ENCODE measurements at regions not wholly inside any gene's neighbourhood (a gene's known extent, or its start where the extent isn't known, plus 50 kb on each side); places are given as distances from the start of the nearest gene placed in this dataset.

DNA sequence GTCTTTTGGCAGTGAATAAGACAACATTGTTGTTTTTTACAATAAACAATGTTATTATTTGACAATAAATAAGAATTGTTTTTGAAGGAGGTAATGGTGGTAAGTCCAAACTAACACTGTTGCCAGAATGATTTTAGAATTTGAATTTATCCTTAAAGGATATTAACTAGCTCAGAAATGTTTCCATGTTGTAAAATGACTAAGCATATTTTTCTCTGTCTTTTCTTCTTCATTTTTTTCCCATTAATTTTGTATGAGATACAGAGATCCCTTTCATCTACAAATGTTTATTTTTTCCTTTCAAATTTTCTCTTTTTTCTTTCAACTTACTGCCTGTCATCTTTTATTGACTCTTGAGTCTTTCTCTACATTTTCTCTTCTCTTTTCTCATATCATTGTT lies 66.5 kb upstream of the DOCK10 start:
- TF ChIP-seq ZNF217 (IDR thresholded peaks at IDR 0.05), result no peak
- TF ChIP-seq, protein P1, sequence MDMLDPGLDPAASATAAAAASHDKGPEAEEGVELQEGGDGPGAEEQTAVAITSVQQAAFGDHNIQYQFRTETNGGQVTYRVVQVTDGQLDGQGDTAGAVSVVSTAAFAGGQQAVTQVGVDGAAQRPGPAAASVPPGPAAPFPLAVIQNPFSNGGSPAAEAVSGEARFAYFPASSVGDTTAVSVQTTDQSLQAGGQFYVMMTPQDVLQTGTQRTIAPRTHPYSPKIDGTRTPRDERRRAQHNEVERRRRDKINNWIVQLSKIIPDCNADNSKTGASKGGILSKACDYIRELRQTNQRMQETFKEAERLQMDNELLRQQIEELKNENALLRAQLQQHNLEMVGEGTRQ (IDR thresholded peaks at IDR 0.05; ENCODE audit: borderline replicate concordance, low read depth, low read length), result no peak
- no peak for TF ChIP-seq FOXM1 (IDR thresholded peaks at IDR 0.05; ENCODE audit: low read depth, low read length)
- no peak for TF ChIP-seq LARP7 (IDR thresholded peaks at IDR 0.05)
- TF ChIP-seq HDGF (IDR thresholded peaks at IDR 0.05), result no peak
- no peaks in the 10 kb centered on the region for H4K20me1 ChIP-seq (ENCODE audit: control insufficient read depth, insufficient read depth)
- no peak for DNase-seq (ENCODE audit: low read depth, low spot score)
- H3K4me1 ChIP-seq (ENCODE audit: control insufficient read depth, insufficient read depth, low read length), result peaks cover 9% of the 10 kb centered on the region
- FAIRE-seq, result no peak
- H3K4me2 ChIP-seq (ENCODE audit: control insufficient read depth, insufficient read depth), result no peak overlapping the region
- in situ Hi-C loops (cut with MboI), result no loop called here
- ChIA-PET RAD21 (ENCODE audit: unreplicated experiment) (interaction anchor here (1.2 kb wide), 1 partner anchor 86 kb away, joined by 3 read pairs; no protein-coding TSS in a partner anchor), CTCF (interaction anchor here (1.7 kb wide), 1 partner anchor 106 kb away, joined by 3 read pairs; no protein-coding TSS in a partner anchor), SMC1A (ENCODE audit: uncharacterized antibody, unreplicated experiment) (interaction anchor here (1.4 kb wide), 1 partner anchor 56 kb away, joined by 3 read pairs; no protein-coding TSS in a partner anchor), POLR2A (no interaction called here)
- no peak overlapping the region for H2AFZ ChIP-seq (ENCODE audit: control insufficient read depth, low read depth, low read length)
- H3K9me3 ChIP-seq (replicated peaks; ENCODE audit: control insufficient read depth, insufficient read depth, low read length), result no peaks in the 10 kb centered on the region
- no peak overlapping the region for H3K9ac ChIP-seq (ENCODE audit: control insufficient read depth, insufficient read depth, low read length)
- no peaks in the 10 kb centered on the region for H3K27me3 ChIP-seq (replicated peaks in 1 of 2; ENCODE audit: control insufficient read depth in 2 of 2, insufficient read depth in 2 of 2, low read length in 1 of 2)
- no peaks in the 10 kb centered on the region for H3K79me2 ChIP-seq (ENCODE audit: control insufficient read depth, insufficient read depth, low read length)
- H3K36me3 ChIP-seq (ENCODE audit: control insufficient read depth in 2 of 2, insufficient read depth in 2 of 2, low read length in 1 of 2), result no peaks in the 10 kb centered on the region
- intact Hi-C loops (cut with micrococcal nuclease; ENCODE audit: unreplicated experiment), result no loop called here
- BruUV-seq (replicated peaks), result no TSS peak
- ATAC-seq, result no peak
- H3K4me3 ChIP-seq, result no peak overlapping the region
- no peak overlapping the region for H3K27ac ChIP-seq (ENCODE audit: control insufficient read depth, insufficient read depth)

DNA sequence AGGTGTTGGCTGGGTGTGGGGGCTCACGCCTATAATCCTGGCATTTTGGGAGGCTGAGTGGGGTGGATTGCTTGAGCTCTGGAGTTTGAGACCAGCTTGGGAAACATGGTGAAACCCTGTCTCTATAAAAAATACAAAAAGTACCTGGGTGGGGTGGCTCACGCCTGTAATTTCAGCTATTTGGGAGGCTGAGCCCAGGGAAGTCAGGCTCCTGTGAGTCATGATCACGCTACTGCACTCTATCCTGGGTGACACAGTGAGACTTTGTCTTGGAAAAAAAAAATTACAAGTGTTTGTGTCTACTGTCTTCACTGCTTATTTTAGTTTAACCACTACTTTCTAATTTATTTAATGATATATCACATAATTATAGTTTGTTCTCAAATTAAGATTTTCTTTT lies 62.7 kb upstream of the DOCK10 start:
- in situ Hi-C loops (cut with MboI), result no loop called here
- no TSS peak for BruUV-seq (replicated peaks)

More for the DNA sequence above, 62.7 kb upstream of the DOCK10 start:
- intact Hi-C loops (cut with micrococcal nuclease; ENCODE audit: unreplicated experiment), result no loop called here
- H2AFZ ChIP-seq (ENCODE audit: control insufficient read depth, low read depth, low read length), result no peak overlapping the region
- POLR2A ChIA-PET, result interaction anchor here (0.9 kb wide), 1 partner anchor 41 kb away, joined by 3 read pairs; no protein-coding TSS in a partner anchor
- H3K36me3 ChIP-seq (ENCODE audit: control insufficient read depth in 2 of 2, insufficient read depth in 2 of 2, low read length in 1 of 2), result no peaks in the 10 kb centered on the region
- RAD21 ChIA-PET (ENCODE audit: unreplicated experiment), result no interaction called here
- no peaks in the 10 kb centered on the region for H4K20me1 ChIP-seq (ENCODE audit: control insufficient read depth, insufficient read depth)
- no peak overlapping the region for H3K4me3 ChIP-seq
- TF ChIP-seq HCFC1 (IDR thresholded peaks at IDR 0.05; ENCODE audit: low read length), result no peak
- TF ChIP-seq MYB (IDR thresholded peaks at IDR 0.05; ENCODE audit: borderline replicate concordance, low read depth, low read length), result no peak
- no peak overlapping the region for H3K27ac ChIP-seq (ENCODE audit: control insufficient read depth, insufficient read depth)
- no peak overlapping the region for H3K4me2 ChIP-seq (ENCODE audit: control insufficient read depth, insufficient read depth)
- no peaks in the 10 kb centered on the region for H3K27me3 ChIP-seq (replicated peaks in 1 of 2; ENCODE audit: control insufficient read depth in 2 of 2, insufficient read depth in 2 of 2, low read length in 1 of 2)
- SMC1A ChIA-PET (ENCODE audit: uncharacterized antibody, unreplicated experiment), result no interaction called here
- no peak for ATAC-seq
- no peaks in the 10 kb centered on the region for H3K79me2 ChIP-seq (ENCODE audit: control insufficient read depth, insufficient read depth, low read length)
- CTCF ChIA-PET, result interaction anchor here (0.5 to 1.4 kb wide), 2 partner anchors 12 to 19 kb away, joined by 3 read pairs; no protein-coding TSS in a partner anchor
- no peak for FAIRE-seq
- H3K9ac ChIP-seq (ENCODE audit: control insufficient read depth, insufficient read depth, low read length), result no peak overlapping the region
- H3K9me3 ChIP-seq (replicated peaks; ENCODE audit: control insufficient read depth, insufficient read depth, low read length), result no peaks in the 10 kb centered on the region
- no peaks in the 10 kb centered on the region for H3K4me1 ChIP-seq (ENCODE audit: control insufficient read depth, insufficient read depth, low read length)
- DNase-seq (ENCODE audit: low read depth, low spot score), result no peak
- WGBS (ENCODE audit: insufficient coverage, insufficient replicate concordance, low lambda C conversion rate, missing lambda C conversion rate), result 10% methylated on average over 3 of the region's 3 CpGs
